GM23338 (cell line): ENCODE measurements at regions not wholly inside any gene's neighbourhood (a gene's known extent, or its start where the extent isn't known, plus 50 kb on each side); places are given as distances from the start of the nearest gene placed in this dataset.

Experiments
- ATAC-seq: fragments of 200-7000 bp; cut with Tn5 transposase; 3 replicates; pipeline ENCODE4 v1.9.1; 2020
- DNase-seq: peaks from one replicate; pipeline ENCODE4 v3.0.0-alpha.2; 2015; ENCODE audit warnings: low spot score
- H2AFZ ChIP-seq: fragments of 200-600 bp; sonication (generic); 2 replicates; pipeline ENCODE4 v1.8.0; 2016; ENCODE audit warnings: antibody characterized with exemption, mild to moderate bottlenecking, moderate library complexity
- H3F3A ChIP-seq: fragments of 200-600 bp; sonication (generic); replicated peaks from 2 replicates; pipeline ENCODE4 v1.8.0; 2017; ENCODE audit warnings: antibody characterized with exemption, mixed run types, low read depth
- H3K27ac ChIP-seq: fragments of 200-600 bp; sonication (generic); 2 replicates; pipeline ENCODE4 v1.6.1; 2016; ENCODE audit warnings: low read depth
- H3K27me3 ChIP-seq: fragments of 200-600 bp; sonication (generic); 2 replicates; pipeline ENCODE4 v1.8.0; 2016; ENCODE audit warnings: mild to moderate bottlenecking, mixed run types, moderate library complexity; ENCODE audit not compliant: insufficient read depth
- H3K36me3 ChIP-seq: fragments of 200-600 bp; sonication (generic); 2 replicates; pipeline ENCODE4 v1.8.0; 2016; ENCODE audit warnings: mild to moderate bottlenecking; ENCODE audit not compliant: insufficient read depth
- H3K4me1 ChIP-seq: fragments of 200-600 bp; sonication (generic); 2 replicates; pipeline ENCODE4 v1.8.0; 2016; ENCODE audit warnings: mild to moderate bottlenecking, moderate library complexity; ENCODE audit not compliant: insufficient read depth
- H3K4me2 ChIP-seq: fragments of 200-600 bp; sonication (generic); 2 replicates; pipeline ENCODE4 v1.7.1; 2017; ENCODE audit warnings: mixed run types
- H3K4me3 ChIP-seq: fragments of 200-600 bp; sonication (generic); 2 replicates; pipeline ENCODE4 v1.6.1; 2016; ENCODE audit warnings: mixed run types
- H3K79me2 ChIP-seq: fragments of 200-600 bp; sonication (generic); replicated peaks from 2 replicates; pipeline ENCODE4 v1.8.0; 2017; ENCODE audit warnings: mild to moderate bottlenecking; ENCODE audit not compliant: insufficient read depth
- H3K9me2 ChIP-seq: fragments of 200-600 bp; sonication (generic); 2 replicates; pipeline ENCODE4 v1.8.0; 2017; ENCODE audit not compliant: insufficient read depth
- H4K20me1 ChIP-seq: fragments of 200-600 bp; sonication (generic); replicated peaks from 2 replicates; pipeline ENCODE4 v1.8.0; 2017; ENCODE audit warnings: mild to moderate bottlenecking; ENCODE audit not compliant: insufficient read depth
- H3K27ac Mint-ChIP-seq: 2 replicates; pipeline ENCODE4 v1.8.0; 2020; ENCODE audit warnings: inconsistent platforms, mild to moderate bottlenecking, moderate library complexity, mixed read lengths
- H3K27me3 Mint-ChIP-seq: 3 replicates; pipeline ENCODE4 v1.8.0; 2022; ENCODE audit warnings: low read depth, mild to moderate bottlenecking, moderate library complexity, mixed read lengths, inconsistent platforms; ENCODE audit not compliant: insufficient read depth, poor library complexity
- H3K36me3 Mint-ChIP-seq: 3 replicates; pipeline ENCODE4 v1.8.0; 2021; ENCODE audit warnings: low read depth, mild to moderate bottlenecking, inconsistent platforms, moderate library complexity, mixed read lengths
- H3K4me1 Mint-ChIP-seq: 3 replicates; pipeline ENCODE4 v1.8.0; 2020; ENCODE audit warnings: mild to moderate bottlenecking, inconsistent platforms, mixed read lengths
- H3K4me3 Mint-ChIP-seq: 3 replicates; pipeline ENCODE4 v1.8.0; 2021; ENCODE audit warnings: moderate library complexity, mild to moderate bottlenecking, inconsistent platforms, mixed read lengths
- H3K9me3 Mint-ChIP-seq: 3 replicates; pipeline ENCODE4 v1.8.0; 2020; ENCODE audit warnings: moderate library complexity, mild to moderate bottlenecking, inconsistent platforms, mixed read lengths
- CREB1 ChIP-seq: fragments of 250-450 bp; sonication (Bioruptor Pico); IDR thresholded peaks from 2 replicates; pipeline ENCODE4 v1.5.0; 2020; ENCODE audit warnings: low read depth, mild to moderate bottlenecking, moderate library complexity
- EZH2 ChIP-seq: fragments of 200-600 bp; sonication (generic); IDR thresholded peaks from one replicate; pipeline ENCODE4 v1.8.0; 2017; ENCODE audit warnings: antibody characterized with exemption, mild to moderate bottlenecking, low read depth; ENCODE audit not compliant: unreplicated experiment
- NANOG ChIP-seq: IDR thresholded peaks from 2 replicates; pipeline ENCODE4 v1.6.1; 2016; ENCODE audit warnings: antibody characterized with exemption, borderline replicate concordance
- POLR2AphosphoS5 ChIP-seq: IDR thresholded peaks from 2 replicates; pipeline ENCODE4 v1.6.1; 2016; ENCODE audit warnings: antibody characterized with exemption, low read depth
- REST ChIP-seq: IDR thresholded peaks from one replicate; pipeline ENCODE4 v1.6.1; 2018; ENCODE audit warnings: antibody characterized with exemption; ENCODE audit not compliant: unreplicated experiment
- STAT1 ChIP-seq: IDR thresholded peaks from one replicate; pipeline ENCODE4 v1.6.1; 2016; ENCODE audit warnings: antibody characterized with exemption; ENCODE audit not compliant: unreplicated experiment
- ZNF114 ChIP-seq: fragments of 250-450 bp; sonication (Bioruptor Pico); IDR thresholded peaks from 2 replicates; pipeline ENCODE4 v1.5.0; 2020; ENCODE audit warnings: mild to moderate bottlenecking, moderate library complexity
- ZNF331 ChIP-seq: fragments of 250-450 bp; sonication (Bioruptor Pico); IDR thresholded peaks from 2 replicates; pipeline ENCODE4 v1.5.0; 2020; ENCODE audit warnings: low read depth, mild to moderate bottlenecking, moderate library complexity
- ZNF462 ChIP-seq: fragments of 250-450 bp; sonication (Bioruptor Pico); IDR thresholded peaks from 2 replicates; pipeline ENCODE4 v1.5.0; 2020; ENCODE audit warnings: mild to moderate bottlenecking, moderate library complexity

- TF ChIP-seq REST (no peak), ZNF331 (CRISPR knock-in tag) (no peak), EZH2 (no peak)
Observed at GRCh38 chr4:132245319-132245718, 903.8 kb upstream of the PCDH10 start (continued).

DNA sequence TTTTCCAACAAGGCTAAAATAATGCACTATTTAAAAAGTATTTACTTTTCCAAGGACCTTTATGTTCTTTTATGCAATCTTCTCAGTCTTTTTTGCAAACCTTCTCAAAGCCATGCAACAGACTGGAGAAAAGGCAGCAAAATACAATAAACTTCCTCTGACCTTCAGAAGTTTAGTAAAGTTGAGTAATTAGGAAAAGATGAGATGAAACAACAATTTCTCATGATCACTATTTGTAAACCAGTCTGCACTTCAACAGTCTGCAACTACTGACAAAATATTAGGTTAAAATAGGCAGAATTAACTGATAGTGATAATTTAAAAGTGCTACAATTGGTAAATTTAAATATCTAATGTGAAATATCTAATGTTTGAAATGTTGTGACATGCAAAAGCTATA lies 884.9 kb upstream of the PCDH10 start:
- Mint-ChIP-seq H3K27me3 (no peaks in the 10 kb centered on the region), H3K36me3 (peaks cover 2% of the 10 kb centered on the region; the same call in 1 of the 3 replicates), H3K27ac (no peak overlapping the region), H3K9me3 (peaks cover 2% of the 10 kb centered on the region; the same call in 1 of the 3 replicates), H3K4me1 (no peaks in the 10 kb centered on the region), H3K4me3 (no peak overlapping the region)
- TF ChIP-seq ZNF462 (CRISPR knock-in tag) (no peak), ZNF331 (CRISPR knock-in tag) (no peak), STAT1 (no peak), REST (no peak), NANOG (no peak), ZNF114 (CRISPR knock-in tag) (no peak), POLR2AphosphoS5 (no peak), CREB1 (CRISPR knock-in tag) (no peak)
- ATAC-seq (no peak), DNase-seq (no peak)
- no peak overlapping the region for H3K4me3 ChIP-seq
- H3K9me2 ChIP-seq: no peaks in the 10 kb centered on the region
- no peak overlapping the region for H3K27ac ChIP-seq
- no peaks in the 10 kb centered on the region for H3K4me1 ChIP-seq
- no peaks in the 10 kb centered on the region for H3F3A ChIP-seq
- no peaks in the 10 kb centered on the region for H3K79me2 ChIP-seq
- no peaks in the 10 kb centered on the region for H3K36me3 ChIP-seq
- no peaks in the 10 kb centered on the region for H3K27me3 ChIP-seq
- H3K4me2 ChIP-seq: no peak overlapping the region
- no peaks in the 10 kb centered on the region for H4K20me1 ChIP-seq
- H2AFZ ChIP-seq: no peak overlapping the region; the same call in 1 of the 2 replicates
